ENCODE measurements at regions not wholly inside any gene's neighbourhood (a gene's known extent, or its start where the extent isn't known, plus 50 kb on each side); places are given as distances from the start of the nearest gene placed in this dataset.

DNA sequence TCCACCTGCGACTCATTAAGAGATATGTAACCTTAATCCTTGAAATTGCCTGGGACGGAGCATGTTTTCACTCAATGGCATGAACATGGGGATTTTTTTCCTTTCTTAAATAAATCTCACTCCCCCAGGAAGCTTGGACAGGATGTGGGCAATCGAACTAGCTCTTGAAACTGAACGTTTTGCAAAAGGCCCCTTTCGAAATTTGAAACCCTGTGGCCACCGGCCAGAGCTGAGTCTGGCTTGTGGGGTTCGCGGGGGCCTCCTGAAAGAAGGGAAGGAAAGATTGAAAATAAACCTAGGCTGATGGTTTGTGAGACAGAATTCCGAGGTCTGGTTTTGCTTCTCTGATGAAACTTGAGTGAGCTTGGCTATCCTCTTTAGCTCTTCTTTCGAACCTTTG lies 101.4 kb upstream of the RTL1 start:
- BruUV-seq (replicated peaks): no TSS peak
- DNase-seq (ENCODE audit: low spot score): no peak
- no peaks in the 10 kb centered on the region for H3K36me3 ChIP-seq (ENCODE audit: insufficient read depth, low read length, poor library complexity, severe bottlenecking)
- no peaks in the 10 kb centered on the region for H3K9me3 ChIP-seq (ENCODE audit: low read depth, low read length, poor library complexity, severe bottlenecking)
- TF ChIP-seq, protein P1, sequence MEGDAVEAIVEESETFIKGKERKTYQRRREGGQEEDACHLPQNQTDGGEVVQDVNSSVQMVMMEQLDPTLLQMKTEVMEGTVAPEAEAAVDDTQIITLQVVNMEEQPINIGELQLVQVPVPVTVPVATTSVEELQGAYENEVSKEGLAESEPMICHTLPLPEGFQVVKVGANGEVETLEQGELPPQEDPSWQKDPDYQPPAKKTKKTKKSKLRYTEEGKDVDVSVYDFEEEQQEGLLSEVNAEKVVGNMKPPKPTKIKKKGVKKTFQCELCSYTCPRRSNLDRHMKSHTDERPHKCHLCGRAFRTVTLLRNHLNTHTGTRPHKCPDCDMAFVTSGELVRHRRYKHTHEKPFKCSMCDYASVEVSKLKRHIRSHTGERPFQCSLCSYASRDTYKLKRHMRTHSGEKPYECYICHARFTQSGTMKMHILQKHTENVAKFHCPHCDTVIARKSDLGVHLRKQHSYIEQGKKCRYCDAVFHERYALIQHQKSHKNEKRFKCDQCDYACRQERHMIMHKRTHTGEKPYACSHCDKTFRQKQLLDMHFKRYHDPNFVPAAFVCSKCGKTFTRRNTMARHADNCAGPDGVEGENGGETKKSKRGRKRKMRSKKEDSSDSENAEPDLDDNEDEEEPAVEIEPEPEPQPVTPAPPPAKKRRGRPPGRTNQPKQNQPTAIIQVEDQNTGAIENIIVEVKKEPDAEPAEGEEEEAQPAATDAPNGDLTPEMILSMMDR (conservative IDR thresholded peaks at IDR 0.05; ENCODE audit: low read depth, low read length): no peak
- no peak for TF ChIP-seq EZH2 (IDR thresholded peaks at IDR 0.05; ENCODE audit: borderline replicate concordance, low read depth, low read length, poor library complexity, severe bottlenecking)
- ChIA-PET CTCF (no interaction called here), POLR2A (ENCODE audit: low non-redundant PET) (no interaction called here)
- no peak overlapping the region for H3K27ac ChIP-seq (ENCODE audit: low read depth, low read length, poor library complexity, severe bottlenecking)
- intact Hi-C loops (cut with micrococcal nuclease; ENCODE audit: unreplicated experiment): no loop called here
- H3K27me3 ChIP-seq (replicated peaks; ENCODE audit: insufficient read depth, low read depth, low read length, poor library complexity): no peaks in the 10 kb centered on the region
- no peak overlapping the region for H3K4me3 ChIP-seq (ENCODE audit: low read depth, low read length, poor library complexity, severe bottlenecking)
- H3K4me1 ChIP-seq (ENCODE audit: insufficient read depth, low read length, poor library complexity, severe bottlenecking): no peaks in the 10 kb centered on the region

DNA sequence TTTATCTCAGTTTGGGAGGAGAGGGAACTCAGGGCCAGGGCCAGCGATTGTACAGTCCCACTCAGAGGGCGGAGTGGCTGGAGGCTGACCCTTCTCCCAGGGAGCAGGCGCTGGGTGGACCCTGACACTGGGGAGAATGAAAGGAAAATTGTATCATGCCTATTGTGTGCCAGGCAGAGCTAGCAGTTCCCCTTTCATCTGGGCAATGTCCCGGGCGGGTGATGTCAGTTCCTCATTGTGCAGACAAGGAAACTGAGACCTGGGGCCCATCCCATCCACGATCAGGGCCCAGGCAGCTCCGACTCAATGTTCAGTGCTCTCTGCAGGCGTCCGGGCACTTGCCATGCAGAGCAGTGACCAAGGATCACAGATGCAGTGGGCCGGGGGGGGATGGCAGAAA lies 101.9 kb upstream of the RTL1 start:
- H3K27ac ChIP-seq (ENCODE audit: low read depth, low read length, poor library complexity, severe bottlenecking): no peak overlapping the region
- CTCF ChIA-PET: no interaction called here
- no peaks in the 10 kb centered on the region for H3K36me3 ChIP-seq (ENCODE audit: insufficient read depth, low read length, poor library complexity, severe bottlenecking)

DNA sequence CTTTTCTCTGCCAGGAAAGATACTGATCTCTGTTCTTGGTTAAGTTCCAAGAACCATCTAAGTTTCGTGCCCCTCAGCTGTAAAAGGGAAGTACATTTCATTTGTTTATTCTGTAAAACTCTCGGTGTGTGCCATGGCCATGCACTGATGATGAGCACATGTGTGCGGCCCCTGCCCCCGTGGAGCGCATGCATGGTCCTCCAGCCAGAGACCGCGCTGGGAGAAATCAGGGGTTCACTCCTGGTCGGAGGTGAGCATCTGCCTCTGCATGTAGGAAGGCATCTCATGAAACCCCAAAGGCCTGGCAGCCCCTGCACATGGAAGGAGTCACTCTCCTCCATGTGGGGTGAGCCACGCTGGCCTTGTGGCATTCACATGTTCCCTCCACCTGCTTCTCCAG lies 102.5 kb upstream of the RTL1 start:
- Histone ChIP-seq H3K27me3 (replicated peaks; ENCODE audit: insufficient read depth, low read depth, low read length, poor library complexity) (no peaks in the 10 kb centered on the region), H3K4me1 (ENCODE audit: insufficient read depth, low read length, poor library complexity, severe bottlenecking) (no peaks in the 10 kb centered on the region), H3K27ac (ENCODE audit: low read depth, low read length, poor library complexity, severe bottlenecking) (no peak overlapping the region), H3K9me3 (ENCODE audit: low read depth, low read length, poor library complexity, severe bottlenecking) (no peaks in the 10 kb centered on the region), H3K36me3 (ENCODE audit: insufficient read depth, low read length, poor library complexity, severe bottlenecking) (no peaks in the 10 kb centered on the region), H3K4me3 (ENCODE audit: low read depth, low read length, poor library complexity, severe bottlenecking) (no peak overlapping the region)
- no TSS peak for BruUV-seq (replicated peaks)
- intact Hi-C loops (cut with micrococcal nuclease; ENCODE audit: unreplicated experiment): no loop called here
- TF ChIP-seq EZH2 (IDR thresholded peaks at IDR 0.05; ENCODE audit: borderline replicate concordance, low read depth, low read length, poor library complexity, severe bottlenecking): no peak
- TF ChIP-seq, protein P1 (conservative IDR thresholded peaks at IDR 0.05; ENCODE audit: low read depth, low read length): no peak
- POLR2A ChIA-PET (ENCODE audit: low non-redundant PET): no interaction called here
- CTCF ChIA-PET: no interaction called here
- no peak for DNase-seq (ENCODE audit: low spot score)

More for the DNA sequence above, 101.9 kb upstream of the RTL1 start:
- POLR2A ChIA-PET (ENCODE audit: low non-redundant PET): no interaction called here
- Histone ChIP-seq H3K9me3 (ENCODE audit: low read depth, low read length, poor library complexity, severe bottlenecking) (no peaks in the 10 kb centered on the region), H3K4me1 (ENCODE audit: insufficient read depth, low read length, poor library complexity, severe bottlenecking) (no peaks in the 10 kb centered on the region), H3K4me3 (ENCODE audit: low read depth, low read length, poor library complexity, severe bottlenecking) (no peak overlapping the region), H3K27me3 (replicated peaks; ENCODE audit: insufficient read depth, low read depth, low read length, poor library complexity) (no peaks in the 10 kb centered on the region)
- no peak for DNase-seq (ENCODE audit: low spot score)
- TF ChIP-seq, protein P1 (conservative IDR thresholded peaks at IDR 0.05; ENCODE audit: low read depth, low read length): no peak
- TF ChIP-seq EZH2 (IDR thresholded peaks at IDR 0.05; ENCODE audit: borderline replicate concordance, low read depth, low read length, poor library complexity, severe bottlenecking): no peak
- no TSS peak for BruUV-seq (replicated peaks)
- intact Hi-C loops (cut with micrococcal nuclease; ENCODE audit: unreplicated experiment): no loop called here

All from A673 (cell line).